ENCODE measurements at regions not wholly inside any gene's neighbourhood (a gene's known extent, or its start where the extent isn't known, plus 50 kb on each side); places are given as distances from the start of the nearest gene placed in this dataset.
A peak's percentile ranks its signal among the peaks of the same experiment; 100 is the strongest.
"Not testable (repeated sequence)": the region's sequence is repeated elsewhere in the genome, so short reads cannot be mapped to it uniquely, and the experiment has no call there.

- H3K27me3 ChIP-seq = peaks cover 0 to 2% (median 0%) of the 10 kb centered on the region in 4 donors
- peaks cover 0 to 15% (median 13%) of the 10 kb centered on the region in 3 donors for H3K4me1 ChIP-seq
- H3K27ac ChIP-seq = peak overlapping the region in 2 of 4 donors; percentile 61 to 69
- no peaks in the 10 kb centered on the region for H3K36me3 ChIP-seq
- no peak overlapping the region for H3K4me3 ChIP-seq
- no peak for DNase-seq
- 24 to 30% methylated on average over 9 to 10 of the region's 10 CpGs for WGBS, 2 donors
- TF ChIP-seq CTCF (IDR thresholded peaks at IDR 0.05) (peak in 3 of 6 experiments; percentile 17 to 26 (median 26)), POLR2A (IDR thresholded peaks at IDR 0.05) (no peak)
- no peaks in the 10 kb centered on the region for H3K9me3 ChIP-seq
- intact Hi-C loops (cut with DNase I) = no loop called here
These were observed 185.9 kb downstream of the ERCC6L2 start for GRCh38 chr9:96061293-96061987.

- no peaks in the 10 kb centered on the region for H3K9me3 ChIP-seq
- TF ChIP-seq POLR2A (IDR thresholded peaks at IDR 0.05) = no peak
- TF ChIP-seq CTCF (IDR thresholded peaks at IDR 0.05) = no peak
- DNase-seq = no peak
- no peak overlapping the region for H3K27ac ChIP-seq
- 86 to 90% methylated on average over 2 of the region's 2 CpGs for WGBS, 2 donors
- intact Hi-C loops (cut with DNase I) = no loop called here
- H3K27me3 ChIP-seq = peaks cover 0 to 2% (median 0%) of the 10 kb centered on the region in 4 donors
- no peaks in the 10 kb centered on the region for H3K36me3 ChIP-seq
- H3K4me1 ChIP-seq = peaks cover 0 to 15% (median 13%) of the 10 kb centered on the region in 3 donors
- no peak overlapping the region for H3K4me3 ChIP-seq
These were observed 182.7 kb downstream of the ERCC6L2 start for GRCh38 chr9:96058218-96058617.

- intact Hi-C loops (cut with DNase I) = no loop called here
These were observed 181.7 kb downstream of the ERCC6L2 start for GRCh38 chr9:96057155-96057554.

GRCh38 chr9:96056226-96056625, 180.7 kb downstream of the ERCC6L2 start:
- intact Hi-C loops (cut with DNase I) = no loop called here
- no peak overlapping the region for H3K27ac ChIP-seq
- H3K27me3 ChIP-seq = no peaks in the 10 kb centered on the region
- TF ChIP-seq POLR2A (IDR thresholded peaks at IDR 0.05) = no peak
- no peak for TF ChIP-seq CTCF (IDR thresholded peaks at IDR 0.05)
- H3K4me3 ChIP-seq = no peak overlapping the region
- DNase-seq = no peak
- 83 to 97% methylated on average over 5 of the region's 5 CpGs for WGBS, 2 donors
- H3K4me1 ChIP-seq = peaks cover 0 to 6% (median 4%) of the 10 kb centered on the region in 3 donors
- H3K36me3 ChIP-seq = no peaks in the 10 kb centered on the region
- no peaks in the 10 kb centered on the region for H3K9me3 ChIP-seq

More at GRCh38 chr9:96057155-96057554, 181.7 kb downstream of the ERCC6L2 start:
- Histone ChIP-seq H3K4me3 (no peak overlapping the region), H3K9me3 (no peaks in the 10 kb centered on the region), H3K4me1 (peaks cover 0 to 15% (median 13%) of the 10 kb centered on the region in 3 donors), H3K27ac (no peak overlapping the region), H3K36me3 (no peaks in the 10 kb centered on the region), H3K27me3 (peaks cover 0 to 2% (median 0%) of the 10 kb centered on the region in 4 donors)
- DNase-seq = no peak
- no peak for TF ChIP-seq CTCF (IDR thresholded peaks at IDR 0.05)
- TF ChIP-seq POLR2A (IDR thresholded peaks at IDR 0.05) = no peak
- no CpG with 5 or more reads among the region's 1 CpG for WGBS, 2 donors

- WGBS, 2 donors = 89 to 90% methylated on average over 5 of the region's 5 CpGs
These were observed 178.8 kb downstream of the ERCC6L2 start for GRCh38 chr9:96054248-96054647.

More at GRCh38 chr9:96054248-96054647, 178.8 kb downstream of the ERCC6L2 start:
- H3K36me3 ChIP-seq; intact Hi-C loops (cut with DNase I); H3K4me3 ChIP-seq; H3K9me3 ChIP-seq; H3K27ac ChIP-seq; H3K27me3 ChIP-seq; DNase-seq: not testable (repeated sequence)
- H3K4me1 ChIP-seq = peaks cover 0 to 10% (median under 1%) of the 10 kb centered on the region in 3 donors

Measured in esophagus squamous epithelium (tissue), 5 donors.